Breast epithelium (tissue), 3 donors: ENCODE measurements at regions not wholly inside any gene's neighbourhood (a gene's known extent, or its start where the extent isn't known, plus 50 kb on each side); places are given as distances from the start of the nearest gene placed in this dataset.

Experiments
- POLR2A ChIP-seq: fragments of 450-650 bp; IDR thresholded peaks from one replicate; pipeline ENCODE4 v1.6.1; 2016; ENCODE audit warnings: antibody characterized with exemption, mild to moderate bottlenecking, moderate library complexity
- TF ChIP-seq, protein P1 (sequence below), 3 donors: fragments of 450-650 bp; IDR thresholded peaks; one replicate each; pipeline ENCODE4 v1.5.1; 2016 to 2017; ENCODE audit warnings: antibody characterized with exemption in 3 of 3, mild to moderate bottlenecking in 3 of 3, moderate library complexity in 3 of 3

DNA sequence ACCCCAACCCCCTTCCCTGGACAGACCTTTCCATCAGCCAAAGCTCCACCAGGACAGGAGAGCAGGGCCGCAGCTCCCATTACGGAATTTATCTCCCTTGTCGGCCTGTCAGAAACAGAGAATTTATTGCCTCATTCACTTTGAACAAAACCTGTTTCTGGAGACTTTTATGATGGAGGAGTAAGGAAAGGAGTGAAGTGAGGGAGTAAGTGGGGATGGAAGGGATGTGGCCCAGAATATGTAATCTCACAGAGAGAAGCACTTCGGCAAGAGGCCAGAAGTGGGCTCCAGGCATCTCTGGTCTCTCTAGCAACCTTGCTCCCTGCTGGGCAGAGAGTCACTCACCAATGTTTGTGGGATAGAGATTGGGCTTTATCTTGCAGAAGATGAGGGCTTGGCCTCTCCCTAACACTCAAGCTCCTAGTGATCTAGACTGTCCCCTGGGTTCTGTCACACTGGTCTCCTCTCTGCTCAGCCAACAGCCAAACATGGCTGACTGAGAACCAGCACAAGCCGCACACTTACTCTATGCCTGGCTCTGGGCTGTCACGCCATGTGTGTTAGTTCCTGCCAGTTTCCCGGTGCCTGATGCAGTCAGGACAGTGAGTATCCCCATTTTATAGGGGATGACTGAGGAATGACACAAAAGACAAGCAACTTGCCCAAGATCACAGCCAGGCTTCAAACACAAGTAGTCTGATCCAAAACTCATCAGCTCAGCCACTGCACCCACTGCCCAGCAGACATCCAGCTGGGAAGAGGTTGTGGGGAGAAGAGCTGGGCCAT lies 149.4 kb upstream of the ZMIZ1 start:
- TF ChIP-seq, protein P1, sequence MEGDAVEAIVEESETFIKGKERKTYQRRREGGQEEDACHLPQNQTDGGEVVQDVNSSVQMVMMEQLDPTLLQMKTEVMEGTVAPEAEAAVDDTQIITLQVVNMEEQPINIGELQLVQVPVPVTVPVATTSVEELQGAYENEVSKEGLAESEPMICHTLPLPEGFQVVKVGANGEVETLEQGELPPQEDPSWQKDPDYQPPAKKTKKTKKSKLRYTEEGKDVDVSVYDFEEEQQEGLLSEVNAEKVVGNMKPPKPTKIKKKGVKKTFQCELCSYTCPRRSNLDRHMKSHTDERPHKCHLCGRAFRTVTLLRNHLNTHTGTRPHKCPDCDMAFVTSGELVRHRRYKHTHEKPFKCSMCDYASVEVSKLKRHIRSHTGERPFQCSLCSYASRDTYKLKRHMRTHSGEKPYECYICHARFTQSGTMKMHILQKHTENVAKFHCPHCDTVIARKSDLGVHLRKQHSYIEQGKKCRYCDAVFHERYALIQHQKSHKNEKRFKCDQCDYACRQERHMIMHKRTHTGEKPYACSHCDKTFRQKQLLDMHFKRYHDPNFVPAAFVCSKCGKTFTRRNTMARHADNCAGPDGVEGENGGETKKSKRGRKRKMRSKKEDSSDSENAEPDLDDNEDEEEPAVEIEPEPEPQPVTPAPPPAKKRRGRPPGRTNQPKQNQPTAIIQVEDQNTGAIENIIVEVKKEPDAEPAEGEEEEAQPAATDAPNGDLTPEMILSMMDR (IDR thresholded peaks at IDR 0.05) = no peak
- TF ChIP-seq POLR2A = no peak
